ENCODE measurements at regions not wholly inside any gene's neighbourhood (a gene's known extent, or its start where the extent isn't known, plus 50 kb on each side); places are given as distances from the start of the nearest gene placed in this dataset.

DNA sequence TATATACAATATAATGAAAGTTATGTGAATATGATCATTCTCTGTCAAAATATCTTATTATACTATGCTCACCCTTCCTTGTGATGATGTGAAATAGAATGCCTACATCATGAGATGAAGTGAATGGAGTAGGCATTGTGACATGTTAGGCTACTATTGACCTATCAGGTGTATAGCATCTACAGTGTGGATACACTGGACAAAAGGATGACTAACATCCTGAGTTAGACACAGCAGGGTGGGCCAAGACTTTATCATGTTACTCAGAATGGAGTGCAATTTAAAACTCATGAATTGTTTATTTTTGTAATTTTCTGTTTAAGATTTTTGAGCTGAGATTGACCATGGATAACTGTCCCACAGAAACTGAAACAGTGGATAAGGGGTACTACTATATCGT is 53.4 kb upstream of the NAV3 start:
- H3K27me3 Mint-ChIP-seq (ENCODE audit: low read depth) = no peaks in the 10 kb centered on the region
- no peak overlapping the region for H3K4me3 Mint-ChIP-seq
- DNase-seq (no peak), ATAC-seq (replicated peaks in 1 of 2) (no peak)
- peaks cover 0 to 4% of the 10 kb centered on the region in 2 donors for H3K9me3 Mint-ChIP-seq
- H3K27ac Mint-ChIP-seq = no peak overlapping the region
- no peaks in the 10 kb centered on the region for H3K4me1 Mint-ChIP-seq (ENCODE audit: low read depth)
- no peaks in the 10 kb centered on the region for H3K36me3 Mint-ChIP-seq (ENCODE audit: insufficient read depth in 2 of 2)

DNA sequence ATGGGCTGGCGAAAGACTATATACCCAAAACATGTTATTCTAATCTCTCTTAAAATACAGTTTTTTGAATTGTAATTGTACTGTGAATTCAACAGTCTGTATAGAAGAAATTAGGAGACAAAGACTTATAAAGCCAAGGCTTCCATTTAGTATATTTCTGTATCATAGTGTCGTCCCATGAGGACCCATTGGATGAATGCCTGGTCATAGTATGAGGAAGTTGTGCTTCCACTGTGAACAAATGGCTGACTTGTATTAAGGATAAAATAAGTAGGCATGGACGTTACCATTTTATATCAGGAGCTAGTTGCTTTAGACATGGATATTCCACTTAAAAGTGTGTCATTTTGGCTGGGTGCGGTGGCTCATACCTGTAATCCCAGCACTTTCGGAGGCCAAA is 55.9 kb upstream of the NAV3 start:
- Mint-ChIP-seq H3K9me3 (peaks cover 0 to 4% of the 10 kb centered on the region in 2 donors), H3K27me3 (ENCODE audit: low read depth) (no peaks in the 10 kb centered on the region), H3K27ac (no peak overlapping the region), H3K4me1 (ENCODE audit: low read depth) (no peaks in the 10 kb centered on the region), H3K36me3 (ENCODE audit: insufficient read depth in 2 of 2) (no peaks in the 10 kb centered on the region), H3K4me3 (no peak overlapping the region)
- no peak for ATAC-seq (replicated peaks in 1 of 2)
- DNase-seq = no peak

DNA sequence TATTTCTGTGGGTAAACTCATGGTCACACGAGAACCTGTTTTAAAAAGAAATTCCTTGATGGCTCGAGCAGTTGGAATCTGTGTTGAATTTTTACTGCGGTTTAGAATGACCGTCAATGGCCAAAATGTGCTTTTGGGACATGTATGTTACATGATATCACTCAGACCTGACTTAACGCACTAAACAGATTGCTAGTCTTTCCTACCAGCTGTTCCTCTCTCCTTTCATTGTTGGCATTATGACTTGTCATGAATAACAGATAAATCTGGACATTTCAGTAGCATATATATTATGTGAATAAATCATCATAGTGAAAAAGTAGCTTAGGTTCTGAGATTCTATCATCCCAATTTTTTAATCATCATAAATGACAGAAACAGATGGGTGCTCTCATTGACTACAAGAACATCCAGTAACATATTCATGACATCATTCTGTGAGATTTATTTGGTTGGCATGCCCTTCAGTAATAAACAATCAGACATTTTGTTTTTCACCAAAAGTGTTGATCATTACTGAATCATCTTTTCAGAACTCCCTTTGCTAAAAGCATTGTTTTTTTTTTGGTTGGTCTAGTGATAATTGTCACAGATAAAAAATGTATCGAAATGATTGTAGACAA is 57.9 kb upstream of the NAV3 start:
- Mint-ChIP-seq H3K9me3 (peaks cover 3 to 4% of the 10 kb centered on the region in 2 donors), H3K4me1 (ENCODE audit: low read depth) (no peaks in the 10 kb centered on the region), H3K27me3 (ENCODE audit: low read depth) (no peaks in the 10 kb centered on the region), H3K36me3 (ENCODE audit: insufficient read depth in 2 of 2) (peaks cover 1 to 2% of the 10 kb centered on the region in 2 donors), H3K27ac (no peak overlapping the region), H3K4me3 (no peak overlapping the region)
- ATAC-seq (replicated peaks in 1 of 2) (no peak), DNase-seq (no peak)

DNA sequence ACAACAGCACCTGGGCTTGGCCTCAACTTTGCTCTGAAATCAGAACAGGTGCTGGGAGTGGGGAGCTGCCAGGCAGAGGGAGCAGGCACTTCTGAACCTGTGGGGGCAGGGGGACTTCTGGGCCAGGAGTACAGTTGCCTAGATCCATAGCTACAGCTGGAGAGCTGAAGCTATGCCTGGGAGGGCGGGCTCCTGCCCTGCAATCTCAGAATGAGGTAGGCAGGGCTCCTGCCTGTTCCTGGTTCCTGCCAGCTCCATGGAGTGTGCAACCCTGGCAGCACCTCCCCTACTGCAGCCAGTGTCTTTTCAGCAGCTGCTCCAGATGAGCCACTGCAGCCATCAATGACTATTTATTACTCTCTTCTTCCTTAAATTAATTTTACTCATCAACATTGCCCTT is 62.1 kb upstream of the NAV3 start:
- no peaks in the 10 kb centered on the region for H3K27me3 Mint-ChIP-seq (ENCODE audit: low read depth)
- ATAC-seq (replicated peaks in 1 of 2) = no peak
- H3K9me3 Mint-ChIP-seq = peaks cover 6 to 8% of the 10 kb centered on the region in 2 donors

DNA sequence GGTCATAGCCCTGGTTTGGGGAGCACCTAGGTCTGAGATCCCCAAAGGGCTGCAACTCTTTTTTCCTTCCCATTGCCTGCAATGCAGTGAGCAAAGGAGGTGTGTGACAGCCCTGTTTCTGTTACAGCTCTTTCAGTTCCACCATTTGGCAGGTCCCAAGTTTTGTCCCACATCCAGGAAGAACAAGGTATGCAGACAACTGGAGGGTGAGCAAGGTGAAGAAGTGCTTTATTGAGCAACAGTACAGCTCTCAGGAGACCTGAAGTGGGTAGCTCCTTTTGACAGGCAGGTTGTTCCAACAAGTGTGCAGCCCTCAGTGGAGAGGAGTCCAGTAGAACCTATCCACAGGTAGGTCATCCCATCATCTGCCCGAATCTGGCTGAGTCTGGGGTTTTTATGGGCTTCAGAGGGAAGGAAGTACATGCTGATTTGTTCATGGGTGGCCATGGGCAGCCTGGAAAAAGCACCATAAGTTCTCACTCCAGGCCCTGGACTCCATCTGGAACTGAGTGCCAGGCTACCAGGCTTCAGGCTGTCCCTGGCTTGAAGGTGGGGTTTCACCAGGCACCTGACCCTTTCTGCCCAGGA is 62.8 kb upstream of the NAV3 start:
- DNase-seq = no peak
- Mint-ChIP-seq H3K36me3 (ENCODE audit: insufficient read depth in 2 of 2) (peaks cover 1 to 2% of the 10 kb centered on the region in 2 donors), H3K9me3 (peaks cover 8% of the 10 kb centered on the region in 2 donors), H3K27me3 (ENCODE audit: low read depth) (no peaks in the 10 kb centered on the region), H3K4me1 (ENCODE audit: low read depth) (no peaks in the 10 kb centered on the region), H3K27ac (no peak overlapping the region), H3K4me3 (no peak overlapping the region)
- ATAC-seq (replicated peaks in 1 of 2) = no peak

More for the DNA sequence above, 62.1 kb upstream of the NAV3 start:
- H3K36me3 Mint-ChIP-seq (ENCODE audit: insufficient read depth in 2 of 2) = peaks cover 1 to 2% of the 10 kb centered on the region in 2 donors
- H3K4me1 Mint-ChIP-seq (ENCODE audit: low read depth) = no peaks in the 10 kb centered on the region
- no peak for DNase-seq
- H3K27ac Mint-ChIP-seq = no peak overlapping the region
- no peak overlapping the region for H3K4me3 Mint-ChIP-seq

DNA sequence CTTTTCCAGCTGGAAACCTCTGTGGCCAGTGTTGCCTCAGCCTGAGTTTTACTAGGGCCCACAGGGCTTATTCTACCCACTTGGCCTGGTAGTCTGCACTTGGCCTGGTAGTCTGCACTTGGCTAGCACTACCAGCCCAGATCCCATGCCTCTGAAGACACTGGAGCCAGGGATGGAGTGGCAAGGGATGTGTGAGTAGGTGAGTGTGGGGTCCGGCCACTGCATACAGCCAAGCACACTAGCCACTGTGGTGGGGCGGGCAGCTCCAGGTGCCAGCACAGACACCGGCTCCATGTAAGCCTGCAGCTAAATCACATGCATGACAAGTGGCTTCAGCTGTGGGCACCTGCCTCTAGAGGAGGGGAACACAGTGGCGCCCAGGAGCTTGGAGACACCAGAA is 63.4 kb upstream of the NAV3 start:
- Mint-ChIP-seq H3K36me3 (ENCODE audit: insufficient read depth in 2 of 2) (peaks cover 1 to 2% of the 10 kb centered on the region in 2 donors), H3K9me3 (peaks cover 8 to 9% of the 10 kb centered on the region in 2 donors), H3K4me3 (no peak overlapping the region), H3K27ac (no peak overlapping the region), H3K27me3 (ENCODE audit: low read depth) (no peaks in the 10 kb centered on the region), H3K4me1 (ENCODE audit: low read depth) (no peaks in the 10 kb centered on the region)
- ATAC-seq (replicated peaks in 1 of 2) (no peak), DNase-seq (no peak)

DNA sequence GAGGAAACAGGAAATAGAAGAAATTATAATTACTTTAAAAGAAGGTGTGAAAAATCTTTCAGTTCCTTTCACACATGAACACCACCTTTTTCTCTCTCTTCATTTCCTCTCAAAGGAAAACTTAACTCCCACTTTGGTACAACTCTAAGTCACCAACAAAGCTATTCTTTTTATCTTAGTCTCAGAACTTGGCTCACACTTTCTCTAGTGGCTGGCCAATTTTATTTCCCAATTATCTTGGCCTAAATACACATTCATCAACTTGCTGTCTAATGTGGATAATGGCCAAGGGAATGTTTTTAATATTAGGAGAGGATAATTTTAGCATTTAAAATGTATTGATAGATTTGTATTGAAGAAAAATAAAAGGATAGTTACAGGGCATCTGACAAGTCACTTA is 64.5 kb upstream of the NAV3 start:
- Mint-ChIP-seq H3K27ac (no peak overlapping the region), H3K4me3 (no peak overlapping the region), H3K36me3 (ENCODE audit: insufficient read depth in 2 of 2) (peaks cover 1 to 2% of the 10 kb centered on the region in 2 donors), H3K9me3 (peaks cover 8 to 9% of the 10 kb centered on the region in 2 donors), H3K4me1 (ENCODE audit: low read depth) (no peaks in the 10 kb centered on the region), H3K27me3 (ENCODE audit: low read depth) (no peaks in the 10 kb centered on the region)
- ATAC-seq (replicated peaks in 1 of 2) (no peak), DNase-seq (no peak)

DNA sequence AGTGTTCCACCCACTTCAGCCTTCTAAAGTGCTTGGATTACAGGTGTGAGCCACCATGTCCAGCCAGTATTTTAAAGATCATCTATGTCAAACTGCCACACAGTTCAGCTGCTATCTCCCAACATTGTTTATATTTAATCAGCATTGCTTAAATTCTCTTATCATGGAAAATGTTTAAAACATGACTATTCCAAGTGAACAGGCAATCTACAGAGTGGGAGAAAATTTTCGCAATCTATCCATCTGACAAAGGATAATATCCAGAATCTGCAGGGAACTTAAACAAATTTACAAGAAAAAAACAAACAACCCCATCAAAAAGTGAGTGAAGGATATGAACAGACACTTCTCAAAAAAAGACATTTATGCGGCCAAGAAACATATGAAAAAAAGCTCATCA is 69.4 kb upstream of the NAV3 start:
- ATAC-seq (replicated peaks in 1 of 2) = no peak
- H3K27ac Mint-ChIP-seq = no peak overlapping the region
- no peaks in the 10 kb centered on the region for H3K4me1 Mint-ChIP-seq (ENCODE audit: low read depth)
- H3K4me3 Mint-ChIP-seq = no peak overlapping the region
- peaks cover 5 to 10% of the 10 kb centered on the region in 2 donors for H3K9me3 Mint-ChIP-seq
- no peaks in the 10 kb centered on the region for H3K27me3 Mint-ChIP-seq (ENCODE audit: low read depth)
- DNase-seq = no peak
- H3K36me3 Mint-ChIP-seq (ENCODE audit: insufficient read depth in 2 of 2) = no peaks in the 10 kb centered on the region

DNA sequence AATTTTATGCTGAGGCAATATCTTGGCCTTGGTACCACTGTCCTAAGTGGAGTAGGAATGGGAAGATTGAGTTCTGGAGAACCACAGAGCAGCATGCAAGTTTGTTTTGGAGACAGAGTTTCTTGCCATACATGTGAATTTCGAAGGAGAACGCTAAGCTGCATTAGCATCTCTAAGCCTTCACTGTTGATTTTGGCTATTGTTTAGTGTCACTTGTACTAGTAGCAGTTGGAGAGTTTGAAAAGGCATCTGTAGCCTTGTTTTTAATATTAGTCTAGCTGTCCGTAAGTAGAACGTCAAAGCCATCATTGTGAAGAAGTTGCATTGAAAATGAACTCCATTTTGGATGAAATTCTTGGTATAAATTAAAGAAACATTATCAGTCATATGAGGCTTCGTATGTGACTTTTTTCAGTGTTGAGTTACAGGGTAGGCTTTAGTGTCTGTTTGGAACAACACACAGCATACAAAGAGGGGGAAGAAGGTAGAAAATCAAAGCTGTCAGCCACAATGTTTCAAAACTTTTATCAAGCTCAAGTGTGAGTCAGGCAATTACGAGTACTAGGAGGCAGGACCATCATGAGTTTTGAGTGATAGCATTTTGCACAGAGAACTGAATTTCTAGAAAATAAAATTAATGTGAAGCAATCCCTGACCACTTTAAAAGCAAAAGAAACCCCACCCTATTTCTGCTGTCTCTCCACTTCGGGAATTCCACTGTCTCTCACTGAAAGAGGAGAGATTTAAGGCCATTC is 70.2 kb upstream of the NAV3 start:
- Mint-ChIP-seq H3K9me3 (peaks cover 6 to 7% of the 10 kb centered on the region in 2 donors), H3K36me3 (ENCODE audit: insufficient read depth in 2 of 2) (no peaks in the 10 kb centered on the region), H3K27me3 (ENCODE audit: low read depth) (no peaks in the 10 kb centered on the region), H3K4me3 (no peak overlapping the region), H3K4me1 (ENCODE audit: low read depth) (no peaks in the 10 kb centered on the region), H3K27ac (no peak overlapping the region)
- no peak for DNase-seq
- ATAC-seq (replicated peaks in 1 of 2) = no peak

DNA sequence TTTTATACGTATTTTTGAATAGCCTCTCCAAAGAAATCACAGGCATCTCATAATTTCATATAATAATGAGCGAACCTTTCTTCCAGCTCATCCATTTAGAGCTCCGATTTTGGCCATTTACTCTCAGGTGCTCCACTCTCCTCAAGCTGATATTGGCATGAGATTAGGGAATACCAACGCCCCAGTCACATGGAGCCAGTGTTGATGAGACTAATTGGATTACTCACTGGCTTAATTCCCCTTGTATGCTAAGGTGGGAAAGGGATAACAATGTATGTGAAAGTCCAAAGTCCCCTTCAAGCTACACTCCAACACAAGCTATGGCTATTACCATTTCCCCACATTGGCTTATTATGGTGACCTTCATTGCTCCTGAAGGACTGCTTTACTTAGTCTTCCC is 76.6 kb upstream of the NAV3 start:
- Mint-ChIP-seq H3K36me3 (ENCODE audit: insufficient read depth in 2 of 2) (no peaks in the 10 kb centered on the region), H3K27me3 (ENCODE audit: low read depth) (no peaks in the 10 kb centered on the region), H3K9me3 (peaks cover 1 to 2% of the 10 kb centered on the region in 2 donors), H3K27ac (no peak overlapping the region), H3K4me3 (no peak overlapping the region), H3K4me1 (ENCODE audit: low read depth) (no peaks in the 10 kb centered on the region)
- no peak for DNase-seq
- ATAC-seq (replicated peaks in 1 of 2) = no peak

DNA sequence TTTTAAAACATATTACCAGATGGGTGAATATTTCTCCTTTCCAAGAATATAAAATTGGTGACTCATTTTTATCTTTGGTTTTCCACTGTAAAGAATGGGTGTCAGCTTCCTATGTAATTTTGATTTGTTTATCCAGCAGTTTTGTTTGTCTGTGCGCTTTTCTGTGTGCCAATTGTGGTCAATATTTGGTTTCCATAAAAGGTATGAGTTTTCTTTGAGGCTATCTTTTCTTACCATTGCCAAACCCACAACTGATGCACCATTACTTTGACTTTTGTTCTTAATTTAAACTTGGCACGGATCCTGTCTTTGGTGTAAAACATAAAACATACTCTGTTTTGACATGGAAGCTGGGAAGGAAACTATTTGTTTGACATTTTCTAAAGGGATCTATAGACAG is 78.8 kb upstream of the NAV3 start:
- no peaks in the 10 kb centered on the region for H3K4me1 Mint-ChIP-seq (ENCODE audit: low read depth)
- no peak for DNase-seq
- no peaks in the 10 kb centered on the region for H3K27me3 Mint-ChIP-seq (ENCODE audit: low read depth)
- no peak overlapping the region for H3K4me3 Mint-ChIP-seq
- H3K27ac Mint-ChIP-seq = no peak overlapping the region
- no peak for ATAC-seq (replicated peaks in 1 of 2)
- H3K36me3 Mint-ChIP-seq (ENCODE audit: insufficient read depth in 2 of 2) = no peaks in the 10 kb centered on the region
- peaks cover 1 to 2% of the 10 kb centered on the region in 2 donors for H3K9me3 Mint-ChIP-seq

DNA sequence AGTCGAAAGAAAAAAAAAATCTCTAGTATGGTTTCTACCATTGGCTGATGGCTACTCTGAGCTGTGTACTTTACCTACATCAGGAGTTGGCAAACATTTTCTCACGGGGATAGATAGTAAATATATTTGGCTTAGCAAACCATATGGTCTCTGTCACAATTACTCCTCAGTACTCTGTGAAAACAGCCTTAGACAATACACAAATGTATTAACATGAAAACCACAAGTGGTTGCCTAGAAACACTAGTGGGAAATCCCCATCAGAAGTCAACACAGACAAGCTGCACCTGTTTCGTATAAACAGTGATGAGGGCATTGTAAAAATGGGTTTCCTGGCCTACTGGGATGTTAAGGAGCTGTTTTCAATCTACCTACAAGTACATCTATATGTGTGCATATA is 84.6 kb upstream of the NAV3 start:
- Mint-ChIP-seq H3K36me3 (ENCODE audit: insufficient read depth in 2 of 2) (no peaks in the 10 kb centered on the region), H3K4me1 (ENCODE audit: low read depth) (no peaks in the 10 kb centered on the region), H3K4me3 (no peak overlapping the region), H3K27ac (no peak overlapping the region), H3K9me3 (peaks cover 0 to 3% of the 10 kb centered on the region in 2 donors), H3K27me3 (ENCODE audit: low read depth) (no peaks in the 10 kb centered on the region)
- DNase-seq (no peak), ATAC-seq (replicated peaks in 1 of 2) (no peak)

DNA sequence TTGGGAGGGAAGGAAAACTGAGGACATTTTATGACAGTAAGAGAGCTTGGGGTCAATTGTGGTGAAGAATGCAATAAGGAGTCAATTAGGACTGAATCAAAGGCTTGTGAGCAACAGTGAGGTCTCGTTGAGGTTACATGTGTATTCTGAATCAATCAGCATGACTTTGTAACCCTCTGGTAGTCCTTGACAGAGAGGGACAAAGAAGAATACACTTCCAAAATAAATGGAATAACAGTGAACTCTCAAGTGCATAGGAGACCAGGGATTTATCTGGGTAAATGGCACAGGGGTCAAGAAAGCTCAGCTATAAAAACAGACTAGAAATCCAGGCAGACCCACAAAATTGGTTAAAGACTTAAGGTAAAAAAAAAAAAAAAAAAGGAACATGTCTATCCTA is 85.1 kb upstream of the NAV3 start:
- H3K27ac Mint-ChIP-seq = no peak overlapping the region
- ATAC-seq (replicated peaks in 1 of 2) = no peak
- DNase-seq = no peak
- no peak overlapping the region for H3K4me3 Mint-ChIP-seq
- no peaks in the 10 kb centered on the region for H3K4me1 Mint-ChIP-seq (ENCODE audit: low read depth)
- no peaks in the 10 kb centered on the region for H3K27me3 Mint-ChIP-seq (ENCODE audit: low read depth)
- H3K36me3 Mint-ChIP-seq (ENCODE audit: insufficient read depth in 2 of 2) = no peaks in the 10 kb centered on the region
- H3K9me3 Mint-ChIP-seq = peaks cover 0 to 4% of the 10 kb centered on the region in 2 donors
